H4 (cell line): ENCODE measurements at regions not wholly inside any gene's neighbourhood (a gene's known extent, or its start where the extent isn't known, plus 50 kb on each side); places are given as distances from the start of the nearest gene placed in this dataset.

ENCODE experiments used
- DNase-seq: peaks from one replicate; pipeline ENCODE4 v3.0.0-alpha.2; 2015; ENCODE audit warnings: low spot score

DNA sequence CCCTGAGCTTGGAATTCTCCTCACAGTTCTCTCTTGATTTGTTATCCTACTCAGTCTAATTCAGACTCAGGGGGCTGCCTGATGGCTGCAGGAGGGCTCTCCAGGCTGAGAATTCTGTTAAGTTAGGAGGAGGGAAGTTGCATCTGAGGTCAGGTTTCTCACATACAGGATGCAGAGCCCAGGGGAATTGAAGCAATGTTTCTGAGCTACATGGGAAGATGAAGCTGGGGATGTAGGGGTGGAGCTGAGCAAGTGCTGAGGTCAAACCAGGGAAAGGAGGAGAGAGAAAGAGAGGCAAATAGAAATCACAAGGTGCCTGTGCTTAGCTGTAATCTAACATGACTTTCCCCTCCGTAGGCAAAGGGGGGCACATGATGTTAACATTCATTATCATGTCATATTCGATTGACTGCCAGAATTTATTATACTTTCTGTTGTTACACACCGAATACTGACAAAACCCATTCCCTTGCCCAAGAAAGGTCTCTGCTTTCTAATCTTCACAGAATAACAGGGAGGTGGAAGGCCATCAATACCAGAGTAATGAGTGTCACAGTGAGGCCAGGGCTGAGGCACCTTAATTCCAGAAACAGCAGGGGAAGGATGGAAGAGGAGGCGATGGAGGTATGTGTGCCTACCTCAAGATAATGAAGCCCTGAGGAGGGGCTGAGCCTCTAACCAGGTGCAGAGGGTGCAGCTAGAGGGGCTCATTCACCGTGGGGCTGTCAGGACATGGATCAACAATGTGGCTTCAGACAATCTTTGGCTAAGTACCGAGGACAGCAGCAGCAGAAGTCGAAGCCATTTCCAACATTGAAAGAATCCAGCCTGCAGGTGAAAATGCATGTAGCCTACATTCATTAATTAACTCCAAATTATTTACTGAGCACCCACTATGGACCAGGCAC lies 205.4 kb upstream of the SNX19 start:
- DNase-seq = no peak

DNA sequence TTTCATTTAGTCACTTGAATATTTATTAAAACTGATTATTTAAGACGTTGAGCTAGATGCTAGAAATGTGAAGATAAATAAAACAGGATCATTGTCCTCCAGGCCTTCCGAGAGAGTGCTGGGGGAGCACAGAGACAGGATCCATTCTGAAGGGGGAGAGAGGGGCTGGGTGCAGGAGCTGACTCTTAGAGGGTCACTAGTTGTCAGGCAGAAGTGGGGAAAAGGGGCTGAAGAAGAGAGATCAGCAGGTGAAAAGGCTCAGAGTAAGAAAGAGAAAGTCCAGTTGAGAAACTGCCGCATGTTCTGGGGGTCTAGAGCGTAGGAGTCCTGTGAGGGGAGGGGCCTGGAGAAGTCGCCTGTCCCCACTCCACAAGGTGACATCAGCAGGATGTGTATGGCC lies 206.2 kb upstream of the SNX19 start:
- DNase-seq = no peak

DNA sequence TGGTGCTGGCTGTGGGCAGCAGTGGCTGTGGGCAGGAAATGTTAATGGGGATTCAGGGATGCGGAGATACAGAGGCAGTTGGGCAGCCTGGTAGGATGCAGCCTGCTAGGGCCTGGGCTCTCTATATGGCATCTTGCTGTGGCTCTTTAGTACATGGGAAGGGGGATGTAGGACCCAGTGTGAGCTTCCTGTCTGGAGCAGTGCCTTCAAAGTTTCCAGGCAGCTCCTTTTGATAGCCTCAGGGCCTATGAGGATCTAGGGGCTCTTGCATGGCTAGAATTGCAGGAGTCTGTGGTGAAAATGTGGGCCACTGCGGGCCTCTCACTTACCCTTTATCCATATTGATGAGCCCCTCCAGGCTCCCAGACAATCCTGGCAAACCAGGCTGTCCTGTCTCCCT lies 213.2 kb upstream of the SNX19 start:
- DNase-seq = no peak

DNA sequence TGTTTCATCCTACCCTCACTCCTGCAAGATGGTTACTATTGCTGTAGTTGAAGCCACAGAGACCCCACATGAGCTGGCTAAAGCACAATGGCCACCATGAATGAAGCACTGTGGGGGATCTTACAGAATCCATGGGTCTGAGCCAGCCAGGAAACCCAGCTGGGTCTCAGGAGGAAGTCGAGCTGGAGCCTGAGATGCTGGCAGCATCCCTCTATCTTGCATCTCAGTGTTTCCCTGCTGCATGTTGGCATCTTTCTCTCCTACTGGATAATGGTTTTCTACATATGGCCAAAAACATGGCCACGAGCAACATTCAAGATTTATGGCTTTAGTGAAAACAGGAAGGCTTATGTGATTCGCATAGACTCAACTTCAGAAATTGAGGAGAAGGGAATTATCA lies 219.3 kb upstream of the SNX19 start:
- DNase-seq = no peak

DNA sequence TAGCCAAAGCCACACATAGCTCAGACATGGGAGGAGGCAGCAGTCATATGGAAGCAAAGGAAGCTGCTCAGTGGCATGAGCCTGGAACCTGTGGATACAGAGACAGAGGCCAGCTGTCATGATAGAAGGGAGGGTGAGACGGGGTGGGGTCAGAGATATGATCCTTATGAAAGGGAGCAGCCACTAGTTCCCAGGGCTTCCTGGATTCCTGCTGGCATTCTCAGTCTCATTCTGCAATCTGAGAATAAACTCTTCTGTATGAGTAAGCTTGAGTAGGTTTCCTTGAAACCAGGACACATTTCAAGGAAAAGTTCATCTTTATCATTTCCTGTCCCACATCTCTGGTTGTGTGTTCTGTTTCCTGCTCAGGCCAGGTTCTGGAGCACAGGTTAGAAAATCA lies 220.2 kb upstream of the SNX19 start:
- DNase-seq = no peak

DNA sequence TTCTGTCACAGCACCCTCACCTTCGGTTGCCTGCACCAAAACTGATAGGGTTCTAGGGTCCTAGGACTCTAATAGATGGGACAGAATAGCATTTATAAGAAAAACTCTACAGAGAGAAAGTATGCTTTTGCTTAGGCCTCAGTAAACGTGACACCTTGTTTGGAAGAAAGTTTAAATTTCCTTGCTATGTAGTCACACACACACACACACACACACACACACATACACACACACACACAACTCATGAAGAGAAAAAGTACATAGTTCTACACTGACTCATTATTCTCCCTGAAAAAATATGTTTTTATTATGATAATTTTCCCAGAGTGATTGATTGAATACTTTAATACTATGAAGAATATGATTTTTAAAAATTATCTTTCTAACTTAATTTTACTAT lies 220.8 kb upstream of the SNX19 start:
- DNase-seq = no peak

DNA sequence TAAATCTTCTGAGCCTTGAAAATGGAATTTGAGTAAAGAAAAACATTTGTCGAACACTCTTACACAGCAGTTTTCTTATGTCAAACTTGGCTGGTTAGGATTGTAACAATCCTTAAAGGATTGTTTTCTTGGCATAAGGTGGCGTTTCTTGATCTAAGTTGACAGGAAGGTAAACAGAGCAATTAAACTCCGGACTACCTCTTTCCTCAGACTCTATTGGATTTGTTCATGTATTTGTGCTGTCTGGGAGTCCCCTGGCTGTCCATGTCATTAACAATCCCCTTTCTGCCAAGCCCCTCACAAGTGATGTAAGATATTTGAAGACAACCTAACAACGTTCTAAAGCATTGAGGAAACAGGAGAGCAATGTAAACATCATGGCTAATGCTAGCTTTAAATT lies 222.5 kb upstream of the SNX19 start:
- no peak for DNase-seq

DNA sequence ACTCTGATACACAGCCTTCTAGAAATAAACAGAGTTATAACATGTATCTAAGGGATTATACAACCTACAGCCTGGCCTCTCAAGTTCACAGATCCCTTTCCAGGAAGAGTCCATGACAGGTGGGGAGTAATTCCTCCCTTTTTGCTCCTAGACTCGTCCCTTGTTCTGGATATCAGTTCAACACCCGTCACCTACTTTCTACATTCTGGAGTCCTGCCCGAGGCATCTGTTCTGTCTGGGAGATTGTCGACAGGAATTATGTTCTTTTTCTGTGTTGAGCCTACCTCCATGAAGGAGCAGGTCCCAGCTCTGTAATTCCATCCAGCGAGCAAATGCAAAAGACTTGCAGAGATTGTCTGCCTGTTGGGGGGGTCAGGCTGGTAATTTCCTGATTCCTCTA lies 224.6 kb upstream of the NTM start:
- no peak for DNase-seq

DNA sequence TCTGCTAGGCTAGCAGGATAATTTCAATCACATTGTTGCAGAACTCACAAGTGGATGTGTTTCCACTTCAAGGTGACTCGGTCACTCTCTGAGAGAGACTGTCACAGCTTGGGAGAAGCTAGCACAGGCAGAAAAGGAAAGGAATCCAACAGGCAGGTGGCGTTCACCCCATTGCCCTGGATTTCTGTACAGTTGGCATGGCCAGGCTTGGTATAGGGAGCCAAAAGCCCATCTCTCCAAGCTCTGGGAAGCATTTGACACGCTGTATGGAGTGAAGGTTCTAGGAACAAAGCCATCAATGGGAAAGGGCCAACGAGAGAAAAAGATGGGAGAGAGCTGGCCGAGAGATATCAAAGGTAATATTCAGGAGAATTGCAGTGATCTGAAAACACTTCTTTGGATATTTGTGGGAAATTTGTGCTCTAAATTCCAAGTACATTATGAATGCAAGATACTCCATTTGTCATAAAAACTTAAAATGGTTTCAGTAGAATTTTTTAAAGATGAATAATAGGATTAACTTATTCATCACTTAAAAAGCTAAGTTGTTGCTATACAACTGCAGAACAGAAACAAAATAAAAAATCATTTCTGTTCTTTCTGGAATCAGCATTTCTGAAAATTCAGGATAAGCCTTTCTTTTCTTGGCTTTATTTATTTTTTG lies 223.5 kb upstream of the NTM start:
- no peak for DNase-seq

DNA sequence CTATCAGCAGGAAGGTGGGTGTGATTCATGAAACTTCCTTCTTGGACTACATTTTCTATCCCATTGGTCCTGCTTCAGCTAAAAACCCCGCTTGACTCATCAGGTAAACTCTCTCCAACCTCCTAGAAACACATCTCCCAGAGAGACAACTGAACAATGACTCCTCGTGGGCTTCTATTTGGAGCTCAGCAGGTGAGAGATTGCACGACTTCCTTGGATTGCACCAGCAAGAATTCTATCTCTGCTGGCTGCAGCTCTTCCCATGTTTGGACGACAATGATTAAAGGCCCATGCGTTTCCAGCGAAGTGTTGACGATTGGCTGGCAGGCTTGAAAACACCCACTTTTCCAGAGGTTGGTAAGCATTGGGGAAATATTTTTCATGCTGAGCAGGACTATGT lies 216.1 kb upstream of the NTM start:
- no peak for DNase-seq

DNA sequence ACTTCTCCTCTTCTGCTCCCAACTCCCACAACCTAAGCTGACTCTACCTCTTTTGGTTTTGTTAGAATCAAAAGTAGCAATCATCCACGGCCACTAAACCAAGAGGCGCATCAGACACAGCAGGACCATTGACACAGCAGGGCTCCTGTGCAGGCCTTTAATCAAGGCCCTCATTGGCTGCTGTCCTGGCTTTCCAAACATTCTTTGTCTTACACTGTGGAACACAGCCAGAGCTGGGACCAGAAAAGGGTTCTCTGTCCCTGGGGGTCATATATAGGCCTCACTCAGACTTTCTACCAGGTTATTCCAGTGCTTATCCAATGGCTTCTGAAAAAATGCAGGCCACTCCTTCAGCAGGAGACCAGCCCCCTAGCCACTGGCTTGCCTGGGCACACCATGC lies 212.7 kb upstream of the NTM start:
- no peak for DNase-seq

DNA sequence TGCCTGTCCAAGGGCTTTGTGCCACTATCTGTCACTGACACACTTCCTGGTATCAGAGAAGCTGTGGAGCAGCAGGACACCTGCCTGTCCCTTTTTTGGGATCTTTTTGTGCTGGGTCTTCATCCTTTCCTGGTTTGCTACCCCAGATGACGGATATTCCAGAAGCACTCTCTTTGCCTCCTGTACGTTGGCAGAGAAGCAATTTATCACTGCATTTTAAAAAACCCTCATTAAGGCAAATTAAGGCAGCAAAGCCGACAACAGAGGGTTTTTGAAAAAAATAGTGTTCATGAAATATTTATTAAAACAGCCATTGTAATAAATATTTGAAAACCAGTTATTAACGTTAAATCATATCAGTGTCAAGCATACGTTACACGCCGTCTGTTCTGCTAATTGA lies 209.6 kb upstream of the NTM start:
- DNase-seq = no peak

DNA sequence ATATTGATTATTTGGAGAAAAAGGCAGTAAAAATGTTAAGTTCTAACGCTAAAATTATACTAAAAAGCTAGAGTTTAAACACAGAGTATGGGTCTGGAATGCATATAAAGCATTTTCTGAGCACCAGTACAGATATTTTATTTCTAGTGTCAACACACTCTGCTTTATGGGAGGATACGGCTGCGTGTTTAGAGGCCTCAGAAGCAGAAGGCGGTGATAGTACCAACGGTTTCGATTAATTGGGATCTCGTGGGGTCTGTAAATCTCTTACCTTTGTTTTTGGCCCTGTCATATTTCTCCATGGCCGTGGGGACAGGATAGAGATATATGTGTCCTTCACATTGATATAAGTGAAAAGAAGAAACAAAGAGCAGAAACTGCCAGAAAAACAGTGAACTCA lies 206.8 kb upstream of the NTM start:
- DNase-seq = no peak

DNA sequence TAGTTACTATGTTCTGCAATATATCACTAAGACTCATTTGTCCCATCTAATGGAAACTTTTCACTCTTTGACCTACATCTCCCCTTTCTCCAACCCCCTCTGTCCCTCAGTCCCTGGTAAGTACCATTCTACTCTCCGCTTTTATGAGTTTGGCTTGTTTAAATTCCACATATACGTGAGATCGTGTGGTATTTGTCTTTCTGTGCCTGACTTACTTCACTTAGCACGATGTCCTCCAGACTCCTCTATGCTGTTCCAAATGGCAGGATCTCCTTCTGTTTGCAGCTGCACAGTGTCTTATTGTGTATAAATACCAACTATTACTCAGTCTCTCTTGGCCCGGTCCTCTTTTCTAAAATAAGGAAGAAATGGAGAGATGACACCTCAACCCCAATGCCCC lies 205.4 kb upstream of the NTM start:
- no peak for DNase-seq

DNA sequence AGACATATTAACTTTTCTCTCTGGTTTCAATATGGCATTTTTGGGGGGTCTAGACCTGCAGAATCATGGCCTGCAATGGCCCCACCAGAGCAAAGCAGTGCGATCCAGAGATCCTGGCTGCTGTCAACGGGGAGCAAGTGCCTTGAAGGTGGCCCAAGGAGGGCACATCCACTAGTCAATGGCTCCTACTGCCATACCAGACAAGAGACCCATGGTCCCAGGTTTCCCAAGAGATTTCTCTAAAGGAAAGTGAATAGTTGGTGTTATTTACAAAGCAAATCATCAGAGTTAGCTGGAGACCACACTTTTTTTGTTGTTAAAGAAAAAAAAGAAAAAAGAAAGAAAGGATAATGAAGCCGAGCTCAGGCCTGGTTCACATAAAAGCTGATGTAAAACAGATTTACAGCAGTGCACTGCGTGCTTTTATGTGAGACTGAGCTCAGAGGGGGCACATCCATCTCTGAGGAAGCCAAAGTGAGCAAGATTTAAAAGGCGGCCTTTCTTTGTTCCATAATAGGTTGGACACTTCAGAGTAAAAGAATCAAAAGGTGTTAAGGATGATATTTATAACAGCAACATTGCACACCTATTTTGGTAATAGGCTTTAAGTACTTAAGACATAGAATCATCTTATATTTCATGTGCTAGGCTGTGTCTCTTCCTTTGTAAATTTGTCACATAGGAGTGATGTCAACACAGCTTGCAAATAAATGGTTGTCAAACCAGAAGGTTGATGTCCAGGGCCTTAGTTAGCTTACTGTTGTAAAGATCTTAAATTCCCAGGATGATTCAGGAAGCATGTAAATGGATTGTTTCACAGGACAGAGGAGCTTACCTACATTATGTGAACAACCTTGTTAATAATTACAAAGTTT lies 201.3 kb upstream of the NTM start:
- DNase-seq = no peak

DNA sequence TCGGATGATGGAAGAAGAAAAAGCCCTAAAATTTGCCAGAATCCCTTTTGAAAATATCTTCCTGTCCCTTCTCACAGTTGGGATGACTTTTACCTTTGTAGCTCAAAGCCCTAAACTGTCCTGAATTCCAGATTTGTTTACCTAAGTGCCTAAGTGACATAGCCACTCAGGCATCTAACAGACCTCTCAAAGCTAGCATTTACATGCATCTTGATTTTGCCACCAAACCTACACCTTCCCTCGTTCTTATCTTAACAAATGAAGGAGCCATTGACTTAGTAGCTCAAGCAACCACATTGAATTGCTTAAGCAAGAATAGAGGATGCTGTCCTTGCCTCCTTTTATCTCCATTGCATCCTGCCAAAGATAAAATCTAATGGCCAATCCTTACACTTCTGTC lies 198.4 kb upstream of the NTM start:
- no peak for DNase-seq

DNA sequence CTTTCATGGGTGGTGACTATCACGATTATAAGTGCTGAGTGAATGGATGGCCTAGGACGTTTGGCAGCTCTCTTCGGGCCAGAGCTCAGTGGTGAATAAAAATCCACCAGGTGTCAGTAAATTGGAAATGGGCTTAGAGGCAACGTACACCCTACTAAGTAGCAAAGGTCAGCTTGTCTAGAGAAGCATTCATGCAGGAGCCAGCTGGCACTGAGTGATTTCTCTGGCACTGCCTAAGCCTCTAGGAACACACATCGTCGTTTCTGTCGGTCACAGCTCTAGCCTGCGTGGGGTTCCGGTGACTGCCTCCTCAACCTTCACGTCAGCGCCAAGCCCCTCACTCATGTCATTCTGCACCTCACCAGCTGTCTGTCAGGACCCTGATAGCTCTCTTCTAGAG lies 192.4 kb upstream of the NTM start:
- DNase-seq = no peak

DNA sequence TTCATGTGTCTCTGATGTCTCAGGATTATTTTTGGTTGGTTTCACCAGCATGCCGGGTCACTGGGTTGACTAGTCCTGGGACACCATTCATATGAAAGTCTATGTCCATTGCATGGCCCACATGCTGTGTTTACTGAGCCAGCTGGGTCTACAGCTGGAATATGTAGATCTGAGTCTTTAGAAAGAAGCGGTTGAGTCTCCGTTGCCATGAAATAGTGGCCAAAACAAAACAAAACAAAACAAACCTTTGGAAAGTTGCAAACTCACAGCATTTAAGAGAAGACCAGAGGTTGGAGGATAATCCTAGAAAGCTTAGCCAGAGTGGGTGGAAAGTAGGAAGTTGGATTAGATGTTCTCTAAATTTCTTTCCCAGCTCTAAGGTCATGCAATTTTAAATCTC lies 191.8 kb upstream of the NTM start:
- DNase-seq = no peak

DNA sequence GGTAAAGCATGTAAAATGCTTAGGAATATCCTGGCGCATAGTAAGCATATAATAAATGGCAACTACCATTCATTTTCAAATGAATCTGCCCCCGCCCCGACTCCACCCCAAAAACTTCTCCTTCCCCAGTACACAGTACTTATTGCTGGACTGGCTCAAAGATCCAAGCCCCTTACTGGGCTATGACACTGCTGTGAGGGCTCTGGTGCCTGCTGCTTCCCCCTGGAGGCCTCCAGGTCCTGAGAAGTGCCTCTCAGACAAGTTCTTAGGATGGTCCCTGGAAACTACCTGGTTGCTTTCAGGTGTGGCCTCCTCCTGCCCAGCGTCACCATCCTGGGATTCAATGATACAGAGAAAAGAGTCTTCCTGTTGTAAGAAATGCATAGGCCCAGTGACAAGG lies 190.6 kb upstream of the NTM start:
- DNase-seq = no peak

DNA sequence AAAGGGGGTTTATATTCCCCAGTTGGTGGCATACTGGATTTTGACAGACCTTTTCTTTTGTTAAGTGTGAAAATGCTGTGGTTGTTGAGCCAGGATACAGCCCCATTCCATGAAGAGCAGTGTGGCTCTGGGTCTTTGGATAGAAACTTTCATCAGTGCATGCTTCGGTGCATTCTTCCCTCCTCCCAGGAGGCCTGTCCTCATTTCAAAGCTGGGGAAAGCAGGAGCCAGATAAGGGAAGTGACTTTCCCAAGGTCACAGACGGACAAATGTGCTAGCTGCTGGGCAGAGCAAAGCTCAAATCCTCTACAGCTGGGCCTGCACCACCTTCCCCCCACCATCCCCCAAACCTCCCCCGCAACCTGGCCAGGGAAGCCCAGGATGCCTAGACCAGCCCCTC lies 184.5 kb upstream of the NTM start:
- DNase-seq = no peak

DNA sequence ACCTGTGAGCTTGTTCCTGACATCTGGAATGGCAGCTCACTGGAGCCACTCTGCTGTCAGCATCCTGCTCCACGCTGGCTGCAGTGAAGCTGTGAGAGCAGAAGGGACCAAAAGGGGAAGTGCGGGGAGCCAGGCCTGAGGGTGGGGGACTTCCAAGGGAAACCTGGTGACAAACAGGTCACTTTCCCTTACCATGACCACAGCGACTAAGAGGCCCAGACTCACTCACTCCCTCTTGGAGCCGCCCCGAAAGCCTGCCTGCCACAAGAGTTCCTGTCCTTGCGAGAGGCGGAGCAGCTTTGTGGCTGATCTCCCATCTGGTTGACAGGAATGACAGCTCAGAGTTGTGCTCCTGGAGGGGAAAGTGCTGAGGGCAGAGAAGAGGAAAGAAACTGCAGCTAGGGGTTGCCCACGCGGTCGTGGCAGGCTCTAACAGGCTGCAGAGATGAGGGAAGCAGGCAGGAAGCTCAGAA lies 183.8 kb upstream of the NTM start:
- no peak for DNase-seq

DNA sequence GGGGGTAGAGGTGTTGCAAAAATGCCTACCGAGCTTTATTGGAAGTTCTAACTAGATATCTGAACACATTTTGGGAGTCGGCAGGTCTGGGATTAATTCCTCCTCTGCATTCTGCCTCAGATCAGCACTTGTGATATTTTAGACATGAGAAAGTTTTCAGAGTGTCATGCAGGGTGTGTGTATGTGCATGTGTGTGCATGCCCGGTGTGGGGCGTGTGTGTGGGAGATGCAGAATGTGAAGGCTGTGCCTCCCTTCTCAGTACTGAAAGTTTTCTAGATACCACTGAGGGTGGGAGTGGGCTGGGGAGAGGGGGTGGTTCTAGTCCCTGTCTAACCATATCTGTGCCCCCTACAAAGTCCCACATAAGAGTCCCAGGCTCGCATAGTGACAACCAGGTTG lies 180.0 kb upstream of the NTM start:
- no peak for DNase-seq

DNA sequence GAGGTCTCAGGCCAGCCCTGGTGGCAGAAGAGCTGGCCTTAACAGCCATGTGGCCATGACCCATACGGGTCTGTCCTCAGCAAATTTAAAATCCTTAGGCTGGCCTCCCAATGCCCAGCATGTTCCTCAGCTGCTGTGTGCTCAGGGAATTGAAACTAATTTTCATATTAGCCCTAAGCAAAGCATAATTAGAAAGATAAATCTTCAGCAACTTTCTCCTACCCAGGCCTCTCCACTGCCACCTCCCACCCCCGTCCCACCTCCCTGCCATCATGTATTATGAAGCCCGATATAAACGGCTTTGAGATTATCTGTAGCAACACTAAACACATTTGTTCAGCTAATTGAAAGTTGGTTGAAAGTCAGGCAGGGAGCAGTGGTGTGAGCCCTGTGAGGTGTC lies 178.8 kb upstream of the NTM start:
- DNase-seq = no peak
